Duodenal mucosa (tissue), 2 donors: ENCODE measurements at regions not wholly inside any gene's neighbourhood (a gene's known extent, or its start where the extent isn't known, plus 50 kb on each side); places are given as distances from the start of the nearest gene placed in this dataset.
"Not testable (repeated sequence)": the region's sequence is repeated elsewhere in the genome, so short reads cannot be mapped to it uniquely, and the experiment has no call there.

Source experiments
- H3K27ac ChIP-seq: one replicate; pipeline ENCODE4 v1.7.0; 2013; ENCODE audit warnings: low read depth, low read length
- H3K27me3 ChIP-seq, 2 donors: one replicate each; pipeline ENCODE4 v1.7.0; 2013; ENCODE audit warnings: low read length in 2 of 2, control low read depth in 1 of 2; ENCODE audit not compliant: insufficient read depth in 2 of 2, control insufficient read depth in 1 of 2
- H3K36me3 ChIP-seq, 2 donors: one replicate each; pipeline ENCODE4 v1.7.0; 2013; ENCODE audit warnings: low read length in 2 of 2, control low read depth in 1 of 2; ENCODE audit not compliant: insufficient read depth in 2 of 2, control insufficient read depth in 1 of 2
- H3K4me1 ChIP-seq, 2 donors: one replicate each; pipeline ENCODE4 v1.7.0; 2013; ENCODE audit warnings: low read length in 2 of 2, control low read depth in 1 of 2; ENCODE audit not compliant: insufficient read depth in 2 of 2, control insufficient read depth in 1 of 2
- H3K4me3 ChIP-seq, 2 donors: one replicate each; pipeline ENCODE4 v1.7.0; 2013; ENCODE audit warnings: low read length in 2 of 2, low read depth in 1 of 2
- H3K9ac ChIP-seq, 2 donors: one replicate each; pipeline ENCODE4 v1.7.0; 2013; ENCODE audit warnings: low read length in 2 of 2, low read depth in 1 of 2
- H3K9me3 ChIP-seq, 2 donors: one replicate each; pipeline ENCODE4 v1.7.0; 2013; ENCODE audit warnings: low read length in 2 of 2, control low read depth in 1 of 2; ENCODE audit not compliant: control insufficient read depth in 1 of 2

DNA sequence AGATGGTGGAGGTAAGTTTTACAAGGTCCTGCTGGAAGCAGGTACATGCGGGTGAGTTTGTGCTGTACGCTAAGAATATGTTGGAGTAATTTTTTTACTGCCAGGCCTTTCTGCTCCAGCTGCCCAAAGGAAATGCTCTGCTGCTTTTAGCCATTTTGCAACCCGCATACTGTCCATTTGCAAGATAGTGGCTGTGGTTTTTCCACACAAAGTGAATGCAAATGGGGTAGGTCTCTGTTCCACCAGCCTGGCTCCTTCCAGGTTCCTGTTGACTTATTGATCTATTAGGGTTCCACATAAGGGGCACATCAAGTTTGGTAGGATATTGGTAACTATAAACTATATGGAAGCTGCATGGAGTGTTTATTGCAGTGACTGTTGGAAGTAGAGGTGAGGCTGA, 227.1 kb downstream of the SI start:
- no peaks in the 10 kb centered on the region for H3K36me3 ChIP-seq
- H3K9ac ChIP-seq = no peak overlapping the region
- no peak overlapping the region for H3K27ac ChIP-seq
- no peaks in the 10 kb centered on the region for H3K9me3 ChIP-seq
- H3K27me3 ChIP-seq = no peaks in the 10 kb centered on the region
- H3K4me1 ChIP-seq = no peaks in the 10 kb centered on the region
- no peak overlapping the region for H3K4me3 ChIP-seq

DNA sequence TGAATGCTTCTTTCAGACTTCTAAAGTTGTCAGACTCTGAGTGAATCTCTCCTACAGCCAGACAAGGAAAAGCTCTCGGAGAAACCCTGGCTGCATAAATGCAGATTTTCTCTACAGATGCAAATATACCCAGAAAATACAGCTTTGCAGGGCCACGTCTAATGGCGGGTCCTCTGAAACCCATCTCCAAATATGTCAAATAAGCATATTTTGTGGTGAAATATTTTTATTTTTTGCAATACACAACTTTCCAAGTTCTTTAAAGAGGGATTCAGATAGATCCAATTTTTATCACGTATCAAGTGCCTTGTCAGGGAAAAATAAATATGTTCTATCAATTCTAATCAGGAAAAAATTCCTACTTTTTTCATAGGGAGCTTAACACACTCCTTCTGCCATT, 229.4 kb downstream of the SI start:
- no peak overlapping the region for H3K9ac ChIP-seq
- H3K36me3 ChIP-seq = no peaks in the 10 kb centered on the region
- H3K27me3 ChIP-seq = no peaks in the 10 kb centered on the region
- H3K27ac ChIP-seq = no peak overlapping the region
- H3K4me1 ChIP-seq = no peaks in the 10 kb centered on the region
- no peaks in the 10 kb centered on the region for H3K9me3 ChIP-seq
- no peak overlapping the region for H3K4me3 ChIP-seq

DNA sequence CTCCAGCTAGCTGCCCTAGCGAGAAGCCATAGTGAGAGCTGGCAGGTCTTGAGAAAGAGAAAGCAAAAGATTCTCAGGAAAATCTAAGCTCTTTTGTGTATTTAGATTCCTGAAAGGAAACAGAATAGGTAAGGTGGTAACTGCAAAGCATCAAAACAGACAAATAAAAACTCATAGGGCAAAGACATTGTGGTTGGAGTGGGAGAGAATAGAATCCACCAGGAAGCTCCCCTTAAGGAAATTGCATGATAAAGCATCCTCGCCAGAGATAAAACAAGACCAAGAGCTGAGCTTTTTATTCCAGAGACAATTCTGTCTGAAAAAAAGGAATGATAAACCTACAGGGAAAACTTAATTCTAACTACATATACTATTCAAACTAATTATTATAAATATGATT, 232.6 kb downstream of the SI start:
- H3K27ac ChIP-seq = no peak overlapping the region

DNA sequence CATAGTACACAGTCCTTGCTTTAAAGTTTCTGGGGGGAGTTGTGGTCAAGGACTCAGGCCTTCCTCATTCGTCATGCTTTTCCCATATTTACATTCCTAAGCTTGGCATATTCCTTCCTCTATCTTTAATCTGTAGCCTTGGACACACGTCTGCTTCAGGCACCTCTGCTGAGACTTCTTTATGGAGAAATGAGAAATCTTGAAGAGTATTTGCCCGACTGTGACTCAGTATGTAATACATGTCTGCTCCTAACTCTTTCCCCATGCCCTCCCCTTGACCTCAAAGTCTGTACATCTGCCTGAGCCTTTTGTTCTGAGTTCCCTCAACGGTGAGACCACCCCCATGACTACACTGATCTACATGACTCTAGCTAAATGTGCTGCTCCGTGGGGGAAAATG, 246.1 kb downstream of the SI start:
- no peaks in the 10 kb centered on the region for H3K27me3 ChIP-seq
- no peak overlapping the region for H3K4me3 ChIP-seq
- no peak overlapping the region for H3K9ac ChIP-seq
- H3K4me1 ChIP-seq = no peaks in the 10 kb centered on the region
- H3K9me3 ChIP-seq = no peaks in the 10 kb centered on the region
- H3K27ac ChIP-seq = no peak overlapping the region
- H3K36me3 ChIP-seq = no peaks in the 10 kb centered on the region

More for the DNA sequence above, 232.6 kb downstream of the SI start:
- Histone ChIP-seq H3K4me3 (no peak overlapping the region), H3K9me3 (no peaks in the 10 kb centered on the region), H3K9ac (no peak overlapping the region), H3K27me3 (no peaks in the 10 kb centered on the region), H3K4me1 (no peaks in the 10 kb centered on the region), H3K36me3 (no peaks in the 10 kb centered on the region)

DNA sequence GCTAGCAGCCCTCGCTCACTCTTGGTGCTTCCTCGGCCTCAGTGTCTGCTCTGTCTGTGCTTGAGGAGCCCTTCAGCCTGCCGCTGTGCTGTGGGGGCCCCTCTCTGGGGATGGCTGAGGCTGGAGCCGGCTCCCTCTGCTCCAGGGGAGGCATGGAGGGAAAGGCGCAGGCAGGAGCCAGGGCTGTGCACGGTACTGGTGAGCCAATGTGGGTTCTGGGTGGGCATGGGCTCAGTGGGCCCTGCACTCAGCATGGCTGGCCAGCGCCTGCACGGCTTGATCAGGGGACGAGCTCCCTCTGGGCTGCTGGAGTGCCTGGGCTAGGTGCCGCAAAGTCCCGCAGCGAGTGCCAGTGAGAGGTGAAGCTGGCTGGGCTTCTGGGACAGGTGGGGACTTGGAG, 260.0 kb downstream of the SI start:
- H3K36me3 ChIP-seq = no peaks in the 10 kb centered on the region

DNA sequence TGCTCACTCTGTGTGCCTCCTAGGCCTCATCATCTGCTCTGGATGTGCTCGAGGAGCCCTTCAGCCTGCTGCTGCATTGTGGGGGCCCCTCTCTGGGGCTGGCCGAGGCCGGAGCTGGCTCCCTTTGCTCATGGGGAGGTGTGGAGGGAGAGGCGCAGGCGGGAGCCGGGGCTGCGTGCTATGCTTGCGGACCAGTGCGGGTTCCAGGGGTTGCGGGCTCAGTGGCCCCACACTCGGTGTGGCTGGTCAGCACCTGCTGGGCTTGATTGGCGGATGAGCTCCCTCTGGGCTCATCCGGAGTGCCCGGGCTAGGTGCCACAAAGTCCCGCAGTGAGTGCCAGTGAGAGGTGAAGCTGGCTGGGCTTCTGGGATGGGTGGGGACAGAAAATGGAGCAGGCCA, 264.2 kb downstream of the SI start:
- Histone ChIP-seq H3K9ac (no peak overlapping the region), H3K27ac (no peak overlapping the region), H3K36me3 (no peaks in the 10 kb centered on the region), H3K27me3 (no peaks in the 10 kb centered on the region), H3K4me3 (no peak overlapping the region), H3K9me3 (peaks cover 0 to 4% of the 10 kb centered on the region in 2 donors), H3K4me1 (no peaks in the 10 kb centered on the region)

More for the DNA sequence above, 260.0 kb downstream of the SI start:
- H3K4me3 ChIP-seq = no peak overlapping the region
- H3K27ac ChIP-seq = no peak overlapping the region
- H3K9me3 ChIP-seq = peaks cover 0 to 4% of the 10 kb centered on the region in 2 donors
- H3K9ac ChIP-seq = no peak overlapping the region
- H3K27me3 ChIP-seq = no peaks in the 10 kb centered on the region
- H3K4me1 ChIP-seq = no peaks in the 10 kb centered on the region

DNA sequence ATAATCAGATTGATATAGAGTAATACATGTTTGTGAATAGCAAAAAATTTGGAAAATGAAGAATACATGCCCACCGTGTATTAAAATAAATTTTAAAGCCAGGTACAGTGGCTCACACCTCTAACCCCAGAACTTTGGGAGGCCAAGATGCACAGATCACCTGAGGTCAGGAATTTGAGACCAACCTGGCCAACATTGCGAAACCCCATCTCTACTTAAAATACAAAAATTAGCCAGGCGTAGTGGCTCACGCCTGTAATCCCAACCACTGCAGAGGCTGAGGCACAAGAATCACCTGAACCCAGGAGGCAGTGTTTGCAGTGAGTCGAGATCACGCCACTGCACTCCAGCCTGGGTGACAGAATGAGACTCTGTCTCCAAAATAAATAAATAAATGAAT, 266.3 kb downstream of the SI start:
- Histone ChIP-seq H3K4me3 (no peak overlapping the region), H3K27me3 (no peaks in the 10 kb centered on the region), H3K4me1 (no peaks in the 10 kb centered on the region), H3K27ac (no peak overlapping the region), H3K9ac (no peak overlapping the region), H3K36me3 (no peaks in the 10 kb centered on the region), H3K9me3 (no peaks in the 10 kb centered on the region)

DNA sequence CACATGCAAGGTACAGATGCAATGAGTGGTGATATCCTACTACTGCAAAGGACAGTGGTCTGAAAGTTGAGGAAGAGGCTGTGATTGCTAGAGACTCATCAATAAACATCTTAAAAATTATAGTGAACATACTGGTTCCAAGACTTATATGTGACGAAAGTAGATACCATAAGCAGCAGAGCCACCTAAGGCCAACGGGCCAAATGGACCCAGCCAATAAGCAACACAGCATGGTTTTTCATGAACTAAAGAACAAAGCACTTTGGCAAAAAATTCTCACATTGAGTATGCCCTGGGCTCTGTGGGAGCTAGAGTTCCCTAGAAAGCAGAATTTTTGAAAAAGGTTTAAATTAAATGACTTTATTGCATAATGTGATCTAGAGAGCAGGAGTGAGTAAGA, 272.1 kb downstream of the SI start:
- Histone ChIP-seq H3K9me3 (peaks cover 0 to 4% of the 10 kb centered on the region in 2 donors), H3K27me3 (no peaks in the 10 kb centered on the region), H3K4me1 (no peaks in the 10 kb centered on the region), H3K4me3 (no peak overlapping the region), H3K27ac (no peak overlapping the region), H3K9ac (no peak overlapping the region), H3K36me3 (no peaks in the 10 kb centered on the region)

DNA sequence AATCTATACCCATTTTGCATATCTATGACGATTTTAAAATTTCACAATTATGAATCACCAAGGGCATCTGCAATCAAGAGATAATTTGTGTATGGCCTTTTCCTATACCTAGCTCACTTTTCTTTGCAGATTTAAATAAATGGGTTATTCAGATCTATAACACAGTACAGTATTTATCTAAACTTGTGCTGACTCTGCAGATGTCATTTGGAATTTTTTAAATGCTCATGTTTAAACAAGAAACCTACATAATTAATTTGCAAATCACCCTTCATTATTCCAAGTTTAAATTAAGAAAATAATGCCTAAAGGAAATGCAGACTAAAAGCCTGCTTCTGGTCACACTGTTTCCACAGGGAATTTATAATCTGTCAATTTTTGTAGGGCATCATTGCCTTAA, 284.2 kb downstream of the SI start:
- no peaks in the 10 kb centered on the region for H3K36me3 ChIP-seq
- H3K27ac ChIP-seq = no peak overlapping the region
- H3K4me3 ChIP-seq = no peak overlapping the region
- H3K27me3 ChIP-seq = no peaks in the 10 kb centered on the region
- no peak overlapping the region for H3K9ac ChIP-seq
- no peaks in the 10 kb centered on the region for H3K4me1 ChIP-seq
- no peaks in the 10 kb centered on the region for H3K9me3 ChIP-seq

DNA sequence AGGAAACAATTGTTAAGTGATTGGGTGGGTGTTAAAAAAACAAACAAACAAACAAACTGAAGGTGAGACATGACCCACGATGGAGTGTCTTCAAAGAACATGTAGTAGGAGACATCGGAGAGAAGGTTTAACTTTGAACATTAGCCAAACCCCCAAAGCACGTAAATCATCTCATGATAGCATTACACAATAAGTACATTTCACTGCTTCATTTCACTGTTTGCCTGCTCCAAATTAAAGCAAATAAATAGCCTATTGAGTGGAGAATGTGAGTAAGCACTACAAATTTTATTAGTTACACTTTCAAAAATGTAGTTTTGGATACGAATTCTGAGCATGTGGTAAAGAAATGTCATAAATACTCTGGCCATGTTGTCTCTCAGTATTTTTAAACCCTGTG, 287.0 kb downstream of the SI start:
- Histone ChIP-seq H3K9me3 (no peaks in the 10 kb centered on the region), H3K4me1 (no peaks in the 10 kb centered on the region), H3K27ac (no peak overlapping the region)

DNA sequence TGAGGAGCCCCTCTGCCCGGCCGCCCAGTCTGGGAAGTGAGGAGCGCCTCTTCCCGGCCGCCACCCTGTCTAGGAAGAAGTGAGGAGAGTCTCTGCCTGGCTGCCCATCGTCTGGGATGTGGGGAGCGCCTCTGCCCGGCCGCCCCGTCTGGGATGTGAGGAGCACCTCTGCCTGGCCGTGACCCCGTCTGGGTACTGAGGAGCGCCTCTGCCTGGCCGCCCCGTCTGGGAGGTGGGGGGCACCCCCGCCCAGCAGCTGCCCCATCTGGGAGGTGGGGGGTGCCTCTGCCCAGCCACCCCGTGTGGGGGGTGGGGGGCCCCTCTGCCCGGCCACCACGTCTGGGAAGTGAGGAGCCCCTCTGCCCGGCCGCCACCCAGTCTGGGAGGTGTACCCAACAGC, 293.9 kb downstream of the SI start:
- not testable (repeated sequence) for H3K36me3 ChIP-seq, H3K4me3 ChIP-seq, H3K27ac ChIP-seq, H3K9ac ChIP-seq, H3K4me1 ChIP-seq, H3K9me3 ChIP-seq, H3K27me3 ChIP-seq

More for the DNA sequence above, 287.0 kb downstream of the SI start:
- Histone ChIP-seq H3K36me3 (no peaks in the 10 kb centered on the region), H3K4me3 (no peak overlapping the region), H3K27me3 (no peaks in the 10 kb centered on the region), H3K9ac (no peak overlapping the region)
